Testis (tissue), 2 donors: ENCODE measurements at regions not wholly inside any gene's neighbourhood (a gene's known extent, or its start where the extent isn't known, plus 50 kb on each side); places are given as distances from the start of the nearest gene placed in this dataset.

Source experiments
- CTCF ChIP-seq, 3 experiments: fragments of 450-650 bp in 2 of 3; fragments of 200-600 bp in 1 of 3; sonication (generic) in 1 of 3; IDR thresholded peaks; one replicate each; pipeline ENCODE4 v1.5.1; 2016 to 2019; ENCODE audit warnings: antibody characterized with exemption in 3 of 3, mild to moderate bottlenecking in 2 of 3, moderate library complexity in 1 of 3
- POLR2A ChIP-seq: fragments of 450-650 bp; IDR thresholded peaks from one replicate; pipeline ENCODE4 v1.6.1; 2017; ENCODE audit warnings: antibody characterized with exemption, mild to moderate bottlenecking, moderate library complexity

DNA sequence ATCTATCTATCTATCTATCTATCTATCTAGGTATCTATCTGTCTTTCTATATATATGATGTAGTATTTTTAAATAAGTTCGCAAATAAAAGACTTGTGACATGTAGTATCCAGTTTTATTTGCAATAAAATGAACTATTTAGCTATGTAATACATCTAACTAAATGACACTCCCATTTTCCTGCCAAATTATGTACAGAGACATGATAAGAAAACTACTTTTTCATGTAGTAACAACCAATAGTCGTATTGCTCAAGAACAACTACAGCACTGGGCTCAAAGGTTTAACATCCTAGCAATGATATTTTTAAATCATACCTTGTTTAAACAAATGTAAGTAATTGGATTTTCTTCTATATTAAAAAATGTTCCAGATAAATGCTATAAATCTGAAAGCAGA lies 55.5 kb upstream of the FLRT2 start:
- TF ChIP-seq CTCF (IDR thresholded peaks at IDR 0.05) (no peak), POLR2A (no peak)
